ENCODE measurements at regions not wholly inside any gene's neighbourhood (a gene's known extent, or its start where the extent isn't known, plus 50 kb on each side); places are given as distances from the start of the nearest gene placed in this dataset.

DNA sequence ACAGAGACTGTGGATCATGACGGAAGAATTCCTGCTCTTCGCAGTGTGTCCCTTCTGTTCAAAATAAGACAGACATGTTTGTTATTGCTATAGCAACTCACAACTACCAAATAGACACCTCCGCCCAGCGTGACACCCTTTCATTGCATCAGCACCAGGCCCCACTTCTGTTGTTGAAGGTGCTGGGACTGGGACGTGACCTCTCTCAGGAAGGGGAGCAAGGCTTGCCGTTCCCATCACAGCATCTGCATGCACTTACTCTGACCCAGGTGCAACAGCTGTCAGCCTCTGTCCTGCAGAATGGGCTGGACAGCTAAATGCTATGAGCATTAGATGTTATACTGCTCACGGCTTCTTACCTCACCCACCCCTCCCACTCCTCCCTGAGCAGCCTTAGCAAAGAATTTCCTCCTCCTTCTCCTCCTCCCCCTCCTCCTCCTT lies 94.1 kb downstream of the DACT2 start:
- TF ChIP-seq, protein P1, sequence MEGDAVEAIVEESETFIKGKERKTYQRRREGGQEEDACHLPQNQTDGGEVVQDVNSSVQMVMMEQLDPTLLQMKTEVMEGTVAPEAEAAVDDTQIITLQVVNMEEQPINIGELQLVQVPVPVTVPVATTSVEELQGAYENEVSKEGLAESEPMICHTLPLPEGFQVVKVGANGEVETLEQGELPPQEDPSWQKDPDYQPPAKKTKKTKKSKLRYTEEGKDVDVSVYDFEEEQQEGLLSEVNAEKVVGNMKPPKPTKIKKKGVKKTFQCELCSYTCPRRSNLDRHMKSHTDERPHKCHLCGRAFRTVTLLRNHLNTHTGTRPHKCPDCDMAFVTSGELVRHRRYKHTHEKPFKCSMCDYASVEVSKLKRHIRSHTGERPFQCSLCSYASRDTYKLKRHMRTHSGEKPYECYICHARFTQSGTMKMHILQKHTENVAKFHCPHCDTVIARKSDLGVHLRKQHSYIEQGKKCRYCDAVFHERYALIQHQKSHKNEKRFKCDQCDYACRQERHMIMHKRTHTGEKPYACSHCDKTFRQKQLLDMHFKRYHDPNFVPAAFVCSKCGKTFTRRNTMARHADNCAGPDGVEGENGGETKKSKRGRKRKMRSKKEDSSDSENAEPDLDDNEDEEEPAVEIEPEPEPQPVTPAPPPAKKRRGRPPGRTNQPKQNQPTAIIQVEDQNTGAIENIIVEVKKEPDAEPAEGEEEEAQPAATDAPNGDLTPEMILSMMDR (IDR thresholded peaks at IDR 0.05; ENCODE audit: low read depth, low read length): no peak
- no peak for TF ChIP-seq EZH2phosphoT487 (IDR thresholded peaks at IDR 0.05; ENCODE audit: low read depth)
